Gastroesophageal sphincter (tissue), 4 donors: ENCODE measurements at regions not wholly inside any gene's neighbourhood (a gene's known extent, or its start where the extent isn't known, plus 50 kb on each side); places are given as distances from the start of the nearest gene placed in this dataset.
"Not testable (repeated sequence)": the region's sequence is repeated elsewhere in the genome, so short reads cannot be mapped to it uniquely, and the experiment has no call there.

Experiments used
- ATAC-seq: fragments of 150-250 bp; one replicate; pipeline ENCODE4 v1.9.1; 2016; ENCODE audit warnings: mild to moderate bottlenecking, moderate library complexity
- H3K27ac ChIP-seq, 4 donors: fragments of 200-600 bp; sonication (generic) in 3 of 4; 1 replicate in 3 of 4; 2 replicates in 1 of 4; pipeline ENCODE4 v1.5.1; 2016 to 2019
- H3K27me3 ChIP-seq: fragments of 200-600 bp; sonication (generic); one replicate; pipeline ENCODE4 v1.5.1; 2019
- H3K36me3 ChIP-seq, 2 donors: fragments of 200-600 bp; sonication (generic); one replicate each; pipeline ENCODE4 v1.5.1; 2019; ENCODE audit warnings: control low read depth in 1 of 2
- H3K4me1 ChIP-seq, 3 donors: fragments of 200-600 bp; sonication (generic); 1 replicate in 2 of 3; 2 replicates in 1 of 3; pipeline ENCODE4 v1.5.1; 2016 to 2019; ENCODE audit warnings: control low read depth in 2 of 3
- H3K4me3 ChIP-seq, 2 donors: fragments of 200-600 bp; sonication (generic); one replicate each; pipeline ENCODE4 v1.5.1; 2019; ENCODE audit warnings: mild to moderate bottlenecking in 1 of 2, moderate library complexity in 1 of 2
- H3K9me3 ChIP-seq, 3 donors: fragments of 200-600 bp; sonication (generic); one replicate each; pipeline ENCODE4 v1.5.1; 2017 to 2019; ENCODE audit warnings: control low read depth in 2 of 3
- EP300 ChIP-seq: sonication (generic); formaldehyde crosslinking; IDR thresholded peaks from one replicate; pipeline ENCODE4 v1.6.1; 2017; ENCODE audit warnings: antibody characterized with exemption, mild to moderate bottlenecking
- POLR2A ChIP-seq, 2 donors: fragments of 450-650 bp; IDR thresholded peaks; one replicate each; pipeline ENCODE4 v1.6.1; 2017; ENCODE audit warnings: antibody characterized with exemption in 2 of 2, mild to moderate bottlenecking in 2 of 2, moderate library complexity in 1 of 2
- POLR2AphosphoS5 ChIP-seq: sonication (generic); formaldehyde crosslinking; IDR thresholded peaks from one replicate; pipeline ENCODE4 v1.6.1; 2017; ENCODE audit warnings: antibody characterized with exemption
- WGBS, 2 donors: methylation state at CpG; one replicate each; pipeline ENCODE4 v1.1.5; 2018; ENCODE audit warnings: low coverage in 1 of 2; 5-methylcytosine and 5-hydroxymethylcytosine counted together
- TF ChIP-seq, protein P1 (sequence below), 4 experiments: fragments of 200-600 bp in 2 of 4; fragments of 450-650 bp in 2 of 4; sonication (generic) in 1 of 4; IDR thresholded peaks; one replicate each; pipeline ENCODE4 v1.5.1; 2017 to 2019; ENCODE audit warnings: antibody characterized with exemption in 4 of 4, mild to moderate bottlenecking in 2 of 4, moderate library complexity in 2 of 4

DNA sequence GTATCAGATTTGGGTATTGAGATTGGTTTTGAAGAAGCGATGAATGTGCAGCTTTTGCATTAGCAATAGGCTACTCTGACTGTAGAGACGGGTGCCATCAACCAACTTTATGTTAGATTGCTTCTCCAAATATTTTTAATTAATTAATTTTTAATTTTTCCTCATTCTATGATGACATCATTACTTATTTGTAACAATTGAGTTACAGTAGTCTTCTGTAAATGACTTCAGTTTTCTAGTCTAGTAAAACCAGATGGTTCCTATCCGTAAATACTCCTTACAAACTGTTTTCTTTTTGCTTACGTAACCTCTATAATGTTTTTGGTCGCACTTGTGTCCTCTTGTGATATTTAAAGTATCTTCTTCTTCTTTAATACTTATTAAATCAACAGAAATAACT lies 118.1 kb downstream of the ZNF736 start:
- Histone ChIP-seq H3K4me3 (no peak overlapping the region), H3K27ac (no peak overlapping the region), H3K36me3 (no peaks in the 10 kb centered on the region), H3K27me3 (no peaks in the 10 kb centered on the region), H3K4me1 (no peaks in the 10 kb centered on the region), H3K9me3 (peaks cover 0 to 15% (median 0%) of the 10 kb centered on the region in 3 donors)
- TF ChIP-seq, protein P1, sequence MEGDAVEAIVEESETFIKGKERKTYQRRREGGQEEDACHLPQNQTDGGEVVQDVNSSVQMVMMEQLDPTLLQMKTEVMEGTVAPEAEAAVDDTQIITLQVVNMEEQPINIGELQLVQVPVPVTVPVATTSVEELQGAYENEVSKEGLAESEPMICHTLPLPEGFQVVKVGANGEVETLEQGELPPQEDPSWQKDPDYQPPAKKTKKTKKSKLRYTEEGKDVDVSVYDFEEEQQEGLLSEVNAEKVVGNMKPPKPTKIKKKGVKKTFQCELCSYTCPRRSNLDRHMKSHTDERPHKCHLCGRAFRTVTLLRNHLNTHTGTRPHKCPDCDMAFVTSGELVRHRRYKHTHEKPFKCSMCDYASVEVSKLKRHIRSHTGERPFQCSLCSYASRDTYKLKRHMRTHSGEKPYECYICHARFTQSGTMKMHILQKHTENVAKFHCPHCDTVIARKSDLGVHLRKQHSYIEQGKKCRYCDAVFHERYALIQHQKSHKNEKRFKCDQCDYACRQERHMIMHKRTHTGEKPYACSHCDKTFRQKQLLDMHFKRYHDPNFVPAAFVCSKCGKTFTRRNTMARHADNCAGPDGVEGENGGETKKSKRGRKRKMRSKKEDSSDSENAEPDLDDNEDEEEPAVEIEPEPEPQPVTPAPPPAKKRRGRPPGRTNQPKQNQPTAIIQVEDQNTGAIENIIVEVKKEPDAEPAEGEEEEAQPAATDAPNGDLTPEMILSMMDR (IDR thresholded peaks at IDR 0.05): no peak
- TF ChIP-seq POLR2A (IDR thresholded peaks at IDR 0.05): no peak
- TF ChIP-seq POLR2AphosphoS5: no peak
- TF ChIP-seq EP300: no peak
- 78 to 90% methylated on average over 5 of the region's 5 CpGs for WGBS, 2 donors
- ATAC-seq: no peak

DNA sequence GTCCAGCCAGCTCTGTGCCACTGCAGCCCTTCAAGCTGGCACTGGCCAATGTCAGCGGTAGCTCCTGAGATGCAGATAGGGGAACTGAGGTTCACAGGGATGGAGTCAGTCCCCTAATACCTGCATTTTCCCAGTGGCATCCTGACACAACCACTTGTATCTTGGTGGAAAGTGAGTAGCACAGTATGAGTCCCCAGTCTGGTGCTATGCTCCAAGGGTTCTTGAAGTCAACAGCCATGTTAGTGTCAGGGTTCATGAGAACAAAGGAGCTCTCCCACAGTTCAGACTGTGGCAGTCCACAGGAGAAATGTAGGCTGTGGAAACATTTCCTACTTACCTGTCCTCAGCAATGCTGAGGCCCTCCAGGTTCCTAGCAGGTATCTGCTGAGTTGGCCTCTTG lies 115.5 kb downstream of the ZNF736 start:
- Histone ChIP-seq H3K9me3 (peaks cover 0 to 15% (median 0%) of the 10 kb centered on the region in 3 donors), H3K4me1 (no peaks in the 10 kb centered on the region), H3K4me3 (no peak overlapping the region), H3K27ac (no peak overlapping the region), H3K27me3 (no peaks in the 10 kb centered on the region), H3K36me3 (no peaks in the 10 kb centered on the region)
- ATAC-seq: no peak
- no CpG with 5 or more reads among the region's 1 CpG for WGBS, 2 donors
- TF ChIP-seq POLR2A (IDR thresholded peaks at IDR 0.05) (no peak), POLR2AphosphoS5 (no peak), EP300 (no peak)
- TF ChIP-seq, protein P1 (IDR thresholded peaks at IDR 0.05): no peak

- not testable (repeated sequence) for H3K4me3 ChIP-seq, ATAC-seq, H3K27ac ChIP-seq, H3K27me3 ChIP-seq, H3K36me3 ChIP-seq, H3K4me1 ChIP-seq
- H3K9me3 ChIP-seq: peaks cover 0 to 16% (median 0%) of the 10 kb centered on the region in 3 donors
Observed at GRCh38 chr7:64425436-64425835, 111.7 kb downstream of the ZNF736 start.

GRCh38 chr7:64407148-64407547 lies 93.4 kb downstream of the ZNF736 start:
- Histone ChIP-seq H3K27me3 (no peaks in the 10 kb centered on the region), H3K27ac (no peak overlapping the region), H3K4me3 (no peak overlapping the region), H3K4me1 (no peaks in the 10 kb centered on the region), H3K36me3 (no peaks in the 10 kb centered on the region), H3K9me3 (peaks cover 0 to 17% (median 0%) of the 10 kb centered on the region in 3 donors)
- TF ChIP-seq, protein P1 (IDR thresholded peaks at IDR 0.05): no peak
- TF ChIP-seq POLR2A (IDR thresholded peaks at IDR 0.05) (no peak), POLR2AphosphoS5 (no peak), EP300 (no peak)
- ATAC-seq: no peak
- WGBS, 2 donors: 96% methylated on average over 7 of the region's 18 CpGs; no CpG with 5 or more reads in 1 of the 2 donors
